DMS 273 (cell line): ENCODE measurements at regions not wholly inside any gene's neighbourhood (a gene's known extent, or its start where the extent isn't known, plus 50 kb on each side); places are given as distances from the start of the nearest gene placed in this dataset.
A peak's percentile ranks its signal among the peaks of the same experiment; 100 is the strongest.

Experiments
- DNase-seq: peaks from one replicate; lab custom pipeline; 2025; ENCODE audit not compliant: unreplicated experiment; lab: John Stamatoyannopoulos, UW

DNA sequence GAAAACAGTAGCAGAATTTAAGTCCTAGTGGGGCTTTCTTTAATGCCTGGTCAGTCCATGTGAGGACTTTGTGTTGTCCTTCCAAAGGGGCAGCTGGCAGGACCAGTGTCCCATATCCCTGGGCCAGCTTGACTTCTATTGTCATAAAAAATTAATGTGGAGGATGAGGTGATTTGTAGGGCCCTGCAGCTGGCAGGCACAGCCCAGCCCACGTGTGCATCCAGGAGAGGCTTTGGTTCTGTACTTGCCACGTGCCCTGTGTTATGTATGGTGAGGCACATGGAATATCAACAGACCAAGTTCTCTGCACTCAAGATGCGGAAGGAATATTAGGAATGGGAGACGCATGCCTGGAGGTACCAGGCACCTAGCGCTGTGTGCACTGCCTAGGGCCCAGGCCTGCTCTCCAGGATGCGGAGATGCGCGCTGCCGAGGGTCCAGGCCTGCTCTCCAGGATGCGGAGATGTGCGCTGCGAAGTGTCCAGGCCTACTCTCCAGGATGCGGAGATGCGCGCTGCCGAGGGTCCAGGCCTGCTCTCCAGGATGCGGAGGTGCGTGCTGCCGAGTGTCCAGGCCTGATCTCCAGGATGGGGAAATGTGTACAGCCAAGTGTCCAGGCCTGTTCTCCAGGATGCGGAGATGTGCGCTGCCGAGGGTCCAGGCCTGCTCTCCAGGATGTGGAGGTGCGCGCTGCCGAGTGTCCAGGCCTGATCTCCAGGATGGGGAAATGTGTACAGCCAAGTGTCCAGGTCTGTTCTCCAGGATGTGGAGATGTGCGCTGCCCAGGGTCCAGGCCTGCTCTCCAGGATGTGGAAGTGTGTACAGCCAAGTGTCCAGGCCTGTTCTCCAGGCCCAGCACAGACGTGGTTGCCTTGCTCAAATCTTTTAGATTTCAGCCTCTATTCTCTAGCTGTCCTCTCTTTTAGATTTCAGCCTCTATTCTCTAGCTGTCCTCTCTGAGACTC is 183.3 kb upstream of the ROPN1 start:
- peak; percentile 50 for DNase-seq

GRCh38 chr3:124177071-124177470 is 185.1 kb upstream of the ROPN1 start:
- DNase-seq: no peak

DNA sequence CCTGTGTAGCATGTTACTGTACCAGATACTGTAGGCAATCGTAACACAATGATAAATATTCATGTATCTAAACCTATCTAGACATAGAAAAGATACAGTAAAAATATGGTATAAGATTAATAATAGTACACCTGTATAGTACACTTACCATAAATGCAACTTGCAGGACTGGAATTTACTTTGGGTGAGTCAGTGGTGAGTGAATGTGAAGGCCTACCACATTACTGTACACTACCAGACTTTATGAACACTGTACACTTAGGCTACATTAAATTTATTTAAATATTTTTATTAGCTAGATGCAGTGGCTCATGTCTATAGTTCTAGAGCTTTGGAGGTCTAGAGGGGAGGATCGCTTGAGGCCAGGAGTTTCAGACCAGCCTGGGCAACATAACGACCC is 186.6 kb upstream of the ROPN1 start:
- DNase-seq: no peak

DNA sequence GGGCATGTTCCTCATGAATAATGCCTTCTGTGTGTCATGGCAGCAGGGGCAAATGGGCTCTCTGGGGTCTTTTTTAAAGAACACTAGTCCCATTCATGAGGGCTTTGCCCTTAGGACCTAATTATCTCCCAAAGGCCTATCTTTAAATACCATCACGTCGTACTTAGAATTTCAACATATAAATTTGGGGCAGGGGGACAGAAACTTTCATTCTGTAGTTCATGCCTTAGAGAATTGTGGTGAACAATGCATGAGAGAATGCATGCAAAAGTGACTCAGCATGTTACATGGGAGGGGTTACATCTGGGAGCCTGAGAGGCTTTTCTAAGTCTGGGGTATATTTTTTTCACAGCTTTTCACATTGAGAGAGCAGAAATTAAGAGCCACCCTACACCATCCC is 208.5 kb upstream of the ROPN1 start:
- no peak for DNase-seq

- DNase-seq: no peak
These were observed 209.3 kb upstream of the ROPN1 start for GRCh38 chr3:124201226-124201625.

- DNase-seq: peak; percentile 93
These were observed 209.9 kb upstream of the ROPN1 start for GRCh38 chr3:124201786-124202185.

GRCh38 chr3:124202754-124203153 is 210.8 kb upstream of the ROPN1 start:
- DNase-seq: peak; percentile 77

DNA sequence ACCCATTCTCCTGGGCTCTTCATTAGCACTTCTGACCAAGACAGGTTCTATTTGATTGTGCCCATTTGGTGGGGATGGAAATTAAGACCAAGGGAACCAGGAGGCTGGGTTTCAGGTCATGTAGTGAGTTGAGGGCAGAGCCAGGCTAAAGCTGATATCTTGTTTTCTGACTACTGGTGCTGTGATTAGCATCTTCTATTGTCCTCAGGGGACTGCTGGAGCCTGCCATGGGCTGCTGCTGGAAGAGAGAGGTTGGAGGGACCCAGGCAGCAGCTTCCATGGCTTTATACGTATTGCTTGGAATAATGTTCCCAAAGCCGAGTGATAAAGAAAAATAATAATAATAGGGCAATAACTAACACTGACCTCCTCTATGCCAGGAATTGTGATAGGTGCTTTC is 211.4 kb upstream of the ROPN1 start:
- no peak for DNase-seq

DNA sequence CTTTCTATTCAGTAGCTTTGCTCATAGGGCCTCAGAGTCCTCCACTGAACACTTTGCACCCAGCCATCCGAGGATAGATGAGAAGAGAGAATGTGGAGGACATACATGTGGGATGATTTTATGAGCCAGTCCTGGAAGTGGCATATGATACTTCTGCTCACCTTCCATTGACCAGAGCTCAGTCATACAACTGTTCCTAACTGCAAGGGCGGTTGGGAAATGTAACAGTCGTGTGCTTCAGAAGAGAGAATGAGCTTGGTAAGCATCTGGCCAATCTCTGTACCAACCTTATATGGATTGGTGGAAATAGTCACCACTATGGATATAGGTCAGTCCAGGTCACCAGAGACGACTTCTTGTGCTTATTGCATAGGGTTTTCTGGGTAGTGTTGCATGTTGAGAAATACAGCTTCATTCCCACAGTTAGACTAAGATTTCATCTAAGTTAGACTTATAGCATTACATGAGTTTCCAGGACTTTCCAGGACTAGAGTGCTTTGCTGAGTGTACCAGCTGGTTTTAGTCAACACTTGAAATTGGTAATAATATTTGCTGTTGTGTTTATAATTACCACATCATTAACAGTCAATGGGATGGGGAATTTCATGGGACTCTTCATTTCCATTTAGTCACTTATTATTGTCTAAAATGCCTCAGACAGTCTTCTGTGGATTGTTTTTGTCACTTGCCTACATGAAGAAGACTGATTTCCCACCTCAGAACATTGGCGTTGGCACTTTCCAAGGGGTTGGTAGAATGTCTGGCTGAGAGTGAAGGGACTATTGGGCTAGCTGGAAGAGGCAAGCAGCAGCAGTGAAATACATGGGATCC is 214.5 kb upstream of the ROPN1 start:
- no peak for DNase-seq

DNA sequence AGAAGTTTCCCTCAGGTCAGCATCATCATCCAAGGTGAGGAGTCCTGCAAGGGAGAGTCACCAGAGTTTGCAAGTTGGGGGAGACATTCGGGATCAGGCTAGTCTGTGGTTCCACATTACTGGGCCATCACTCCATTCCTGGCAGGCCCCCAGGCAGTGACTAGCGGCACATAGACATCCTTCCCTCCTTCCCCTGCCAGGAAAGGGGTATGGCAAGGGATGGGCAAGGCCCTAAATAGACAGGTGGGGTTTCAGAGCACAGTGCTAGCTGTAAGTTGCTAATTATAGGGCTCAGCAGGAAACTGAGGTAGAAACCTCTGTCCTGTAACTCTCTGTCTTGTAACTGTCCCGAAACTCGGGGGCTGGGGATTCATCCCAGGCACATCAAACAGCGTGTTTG is 215.2 kb upstream of the ROPN1 start:
- DNase-seq: no peak

DNA sequence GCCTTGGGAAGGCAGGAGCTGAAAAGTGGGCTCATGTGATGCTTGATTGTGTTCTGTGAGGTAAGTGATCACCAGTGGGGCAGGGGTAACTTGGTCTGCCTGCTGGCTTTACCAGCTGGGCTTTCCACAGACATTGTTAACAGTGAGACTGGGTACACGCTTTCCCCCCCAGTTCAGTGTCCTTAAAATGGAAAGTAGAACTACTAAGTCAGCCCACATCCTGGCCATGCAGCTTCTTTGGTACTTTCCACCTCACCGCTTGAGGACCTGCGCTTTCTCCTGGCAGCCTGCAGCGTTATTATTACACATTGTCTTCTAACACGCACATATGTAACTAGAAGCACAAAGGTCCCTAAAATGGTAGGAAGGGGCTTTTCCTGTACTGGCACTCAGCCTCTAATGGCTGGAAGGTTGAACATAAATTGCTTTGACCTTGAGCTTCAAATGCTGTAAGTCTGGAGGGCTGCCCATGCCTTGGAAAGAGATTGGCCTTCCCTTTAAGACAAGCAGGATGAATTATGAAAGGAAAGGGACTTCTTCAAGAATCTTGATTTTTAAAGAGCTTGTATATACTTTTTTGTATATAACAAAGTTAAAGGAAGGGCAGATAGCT is 216.1 kb upstream of the ROPN1 start:
- DNase-seq: no peak

DNA sequence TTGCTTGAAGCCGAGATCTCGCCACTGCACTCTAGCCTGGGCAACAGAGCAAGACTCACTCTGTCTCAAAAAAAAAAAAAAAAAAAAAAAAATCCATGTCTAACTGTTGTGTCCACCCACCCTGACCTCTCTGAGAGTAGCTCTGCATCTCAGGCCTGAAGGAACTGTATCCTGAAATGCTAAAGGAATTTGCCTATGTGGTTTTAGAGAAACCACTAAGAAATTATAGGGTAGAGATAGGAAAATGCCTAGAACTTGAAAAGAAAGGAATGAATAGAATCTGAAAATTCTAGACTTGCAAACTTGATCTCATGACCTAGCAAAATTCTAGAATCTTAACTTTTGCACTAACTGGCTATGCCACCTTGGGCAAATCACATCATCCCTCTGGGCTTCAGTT is 217.5 kb upstream of the ROPN1 start:
- no peak for DNase-seq

DNA sequence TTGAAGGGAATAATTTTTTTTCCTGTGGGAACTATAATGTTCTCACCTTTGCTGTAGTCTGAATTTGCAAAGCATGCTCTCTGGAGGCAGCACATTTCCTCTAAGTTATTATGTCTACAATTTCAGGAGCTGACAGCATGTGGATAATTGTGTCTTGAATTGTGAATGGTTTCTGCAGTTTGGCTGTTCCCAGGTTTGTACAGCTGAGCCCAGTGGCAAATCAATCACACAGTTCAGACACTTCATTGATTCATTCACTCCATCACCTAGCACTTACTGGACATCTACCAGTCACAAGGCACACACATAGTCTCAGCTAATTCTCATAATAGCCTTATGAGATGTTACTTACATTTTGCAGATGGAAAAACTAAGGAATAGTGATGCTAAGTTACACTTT is 219.0 kb upstream of the ROPN1 start:
- DNase-seq: no peak

DNA sequence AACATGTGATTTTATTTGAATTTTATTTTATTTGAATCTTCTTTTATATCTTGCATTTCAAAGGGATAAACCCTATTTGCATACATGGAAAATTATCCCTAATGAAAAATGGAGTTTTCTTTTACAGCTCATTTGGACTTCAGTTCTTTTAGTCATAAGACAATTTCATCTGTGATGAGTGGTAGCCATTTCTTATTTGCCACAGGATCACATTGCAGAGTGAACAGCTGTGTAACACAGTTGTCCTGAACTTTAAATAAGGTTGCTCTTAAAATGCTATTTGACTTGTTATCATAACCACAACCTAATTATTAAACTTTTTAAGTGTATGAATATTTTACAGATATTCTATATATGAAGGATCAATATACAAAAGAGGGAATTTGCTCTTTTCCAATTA is 221.7 kb upstream of the ROPN1 start:
- peak; percentile 36 for DNase-seq

DNA sequence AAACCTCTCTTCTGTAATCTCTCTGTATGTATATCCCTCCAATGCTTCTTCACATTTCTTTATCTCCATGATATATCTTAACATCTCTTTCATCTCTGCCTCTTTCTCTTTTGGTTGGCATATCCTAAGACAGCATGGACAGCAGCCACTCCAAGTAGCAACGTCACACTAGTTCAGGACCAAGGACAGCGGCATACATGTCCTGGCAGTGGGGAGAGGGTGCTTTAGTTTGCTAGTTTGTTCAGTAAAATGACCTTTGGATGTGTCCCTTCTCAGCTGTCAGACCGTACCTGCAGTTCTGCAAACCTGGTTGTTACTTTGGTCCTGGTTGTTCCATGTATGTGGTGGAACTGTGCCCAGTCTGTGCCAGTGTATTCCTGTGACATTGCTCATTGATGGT is 225.6 kb upstream of the ROPN1 start:
- DNase-seq: peak; percentile 74

DNA sequence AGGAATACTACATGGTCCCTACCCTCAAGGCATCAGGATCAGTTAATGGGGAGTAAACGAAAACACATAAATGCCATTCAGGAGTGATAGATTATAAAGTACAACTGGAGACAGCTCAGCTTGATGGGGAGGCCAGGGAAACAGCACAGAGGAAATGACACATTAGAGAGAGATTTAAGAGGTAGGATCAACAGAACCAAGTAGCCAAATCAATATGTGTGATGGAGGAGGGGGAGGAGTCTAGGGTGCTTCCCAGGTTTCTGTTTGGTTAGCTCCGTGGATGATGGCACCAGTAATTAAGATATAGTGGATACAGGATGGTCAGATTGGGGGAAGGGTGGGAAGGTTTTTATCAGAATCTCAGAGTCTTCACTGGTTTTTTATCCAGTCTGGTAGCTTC is 229.5 kb upstream of the ROPN1 start:
- no peak for DNase-seq

GRCh38 chr3:124223853-124224252 is 231.9 kb upstream of the ROPN1 start:
- no peak for DNase-seq

DNA sequence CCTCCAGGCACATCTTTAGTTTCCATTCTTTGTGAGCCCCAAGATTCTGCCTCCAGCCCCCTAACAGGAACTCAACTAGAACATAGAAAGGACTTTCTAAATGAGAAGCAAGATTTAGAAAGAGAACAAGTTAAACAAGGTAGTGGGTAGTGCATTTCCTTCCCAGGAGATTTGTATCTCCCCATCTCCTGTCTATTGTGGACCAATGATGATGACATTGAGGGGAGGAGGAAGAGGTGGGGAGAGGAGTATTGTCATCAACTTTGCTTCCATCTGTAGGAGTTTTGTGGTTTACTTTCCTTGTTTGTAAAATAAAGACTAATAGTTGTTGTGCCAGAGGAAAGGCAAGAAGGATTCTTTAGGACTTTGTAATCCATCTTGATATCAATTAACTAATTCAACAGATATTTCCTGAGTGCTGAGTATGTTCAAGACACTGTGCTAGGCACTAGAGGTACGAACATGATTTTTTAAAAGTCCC is 235.3 kb upstream of the ROPN1 start:
- no peak for DNase-seq

DNA sequence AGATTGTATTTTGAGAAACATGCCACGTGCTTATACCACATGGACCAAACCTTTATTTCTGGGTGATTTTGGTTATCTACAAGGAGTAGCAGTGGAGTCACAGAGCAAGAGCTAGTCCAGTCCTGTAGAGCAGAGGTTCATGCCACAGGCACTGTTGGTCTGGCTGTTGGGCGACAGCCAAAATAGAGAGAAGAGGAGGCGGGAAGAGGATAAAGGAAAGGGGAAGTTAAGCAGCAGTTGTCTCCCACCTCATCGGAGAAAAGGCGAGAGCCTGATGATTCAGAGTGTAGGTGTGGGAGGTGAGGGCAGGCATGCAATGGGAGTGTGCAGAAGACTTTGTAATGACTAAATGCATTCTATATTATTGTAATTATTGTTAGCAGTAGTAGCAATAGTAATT is 237.5 kb upstream of the ROPN1 start:
- DNase-seq: no peak

DNA sequence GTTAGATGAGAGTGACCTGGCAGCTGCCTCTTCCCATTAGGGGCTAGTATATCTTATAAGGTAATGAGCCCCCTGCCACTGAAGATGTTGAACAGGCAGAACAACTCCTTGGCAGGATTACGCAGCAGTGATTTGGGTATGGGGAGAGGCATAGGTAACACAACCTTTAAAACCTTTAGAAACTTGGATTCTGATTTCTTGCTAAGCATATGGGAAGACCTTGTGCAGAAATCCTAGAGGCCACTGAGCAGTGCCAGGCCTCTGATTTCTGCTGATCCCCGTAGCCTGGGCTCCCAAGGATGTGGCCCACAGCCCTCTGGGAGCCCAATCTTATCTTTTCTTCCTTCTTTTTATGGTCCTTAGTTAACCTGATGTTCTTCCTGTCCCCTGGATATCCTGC is 237.9 kb upstream of the ROPN1 start:
- DNase-seq: no peak

- DNase-seq: no peak
These were observed 238.5 kb upstream of the ROPN1 start for GRCh38 chr3:124230432-124230831.

GRCh38 chr3:124230998-124231397 is 239.1 kb upstream of the ROPN1 start:
- peak; percentile 15 for DNase-seq
